ENCODE measurements at regions not wholly inside any gene's neighbourhood (a gene's known extent, or its start where the extent isn't known, plus 50 kb on each side); places are given as distances from the start of the nearest gene placed in this dataset.

GRCh38 chr10:4053940-4054339 lies 268.9 kb upstream of the KLF6 start:
- intact Hi-C loops (cut with micrococcal nuclease; ENCODE audit: unreplicated experiment): no loop called here
- no peaks in the 10 kb centered on the region for H3K4me1 Mint-ChIP-seq (ENCODE audit: low read depth, unreplicated experiment)
- H3K27ac Mint-ChIP-seq (ENCODE audit: unreplicated experiment): no peak overlapping the region
- H3K27me3 Mint-ChIP-seq (ENCODE audit: unreplicated experiment): no peaks in the 10 kb centered on the region
- no peaks in the 10 kb centered on the region for H3K36me3 Mint-ChIP-seq (ENCODE audit: insufficient read depth, unreplicated experiment)
- CTCF ChIA-PET: interaction anchor here (0.6 kb wide), 1 partner anchor 132 kb away, joined by 4 read pairs; no protein-coding TSS in a partner anchor
- H3K9me3 Mint-ChIP-seq (ENCODE audit: low read depth, unreplicated experiment): no peaks in the 10 kb centered on the region
- TF ChIP-seq CTCF (IDR thresholded peaks at IDR 0.05; ENCODE audit: unreplicated experiment): no peak
- no peak overlapping the region for H3K4me3 Mint-ChIP-seq (ENCODE audit: low read depth, unreplicated experiment)
- DNase-seq: no peak
- BruUV-seq (replicated peaks): no TSS peak

DNA sequence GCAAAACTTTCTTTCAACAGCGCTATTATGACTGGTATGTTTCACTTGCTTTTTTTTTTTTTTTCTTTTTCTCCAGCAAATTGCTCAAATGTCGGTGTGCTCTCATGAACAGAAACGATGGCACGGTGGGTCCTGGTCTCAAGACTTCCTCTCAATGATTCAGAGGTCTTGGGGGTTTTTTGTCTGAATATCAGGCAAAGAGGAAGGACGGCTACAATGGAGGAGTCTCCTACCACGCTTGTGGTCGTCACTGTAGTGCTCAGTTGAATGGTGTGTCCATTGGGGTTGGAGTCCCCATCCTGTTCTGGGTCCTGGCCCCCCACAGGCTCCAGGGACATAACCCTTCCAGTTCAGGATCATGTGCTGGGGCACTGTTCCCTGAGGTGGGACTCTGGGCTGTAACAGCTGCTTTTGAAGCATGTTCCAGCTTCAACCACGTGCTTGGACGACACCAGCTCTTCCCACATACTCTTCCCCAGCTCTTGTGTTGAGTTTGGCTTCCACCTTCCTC lies 266.7 kb upstream of the KLF6 start:
- no peaks in the 10 kb centered on the region for H3K36me3 Mint-ChIP-seq (ENCODE audit: insufficient read depth, unreplicated experiment)
- H3K4me1 Mint-ChIP-seq (ENCODE audit: low read depth, unreplicated experiment): no peaks in the 10 kb centered on the region
- no peaks in the 10 kb centered on the region for H3K27me3 Mint-ChIP-seq (ENCODE audit: unreplicated experiment)
- no peak for TF ChIP-seq CTCF (IDR thresholded peaks at IDR 0.05; ENCODE audit: unreplicated experiment)
- BruUV-seq (replicated peaks): no TSS peak
- no peak overlapping the region for H3K4me3 Mint-ChIP-seq (ENCODE audit: low read depth, unreplicated experiment)
- no peak for DNase-seq
- CTCF ChIA-PET: no interaction called here
- H3K27ac Mint-ChIP-seq (ENCODE audit: unreplicated experiment): no peak overlapping the region
- no peaks in the 10 kb centered on the region for H3K9me3 Mint-ChIP-seq (ENCODE audit: low read depth, unreplicated experiment)
- intact Hi-C loops (cut with micrococcal nuclease; ENCODE audit: unreplicated experiment): no loop called here

- Mint-ChIP-seq H3K36me3 (ENCODE audit: insufficient read depth, unreplicated experiment) (no peaks in the 10 kb centered on the region), H3K4me1 (ENCODE audit: low read depth, unreplicated experiment) (no peaks in the 10 kb centered on the region), H3K4me3 (ENCODE audit: low read depth, unreplicated experiment) (no peak overlapping the region), H3K27me3 (ENCODE audit: unreplicated experiment) (no peaks in the 10 kb centered on the region), H3K27ac (ENCODE audit: unreplicated experiment) (no peak overlapping the region), H3K9me3 (ENCODE audit: low read depth, unreplicated experiment) (no peaks in the 10 kb centered on the region)
- no TSS peak for BruUV-seq (replicated peaks)
- CTCF ChIA-PET: no interaction called here
- intact Hi-C loops (cut with micrococcal nuclease; ENCODE audit: unreplicated experiment): no loop called here
- DNase-seq: no peak
- TF ChIP-seq CTCF (IDR thresholded peaks at IDR 0.05; ENCODE audit: unreplicated experiment): no peak
Observed at GRCh38 chr10:4051011-4051640, 266.1 kb upstream of the KLF6 start.

DNA sequence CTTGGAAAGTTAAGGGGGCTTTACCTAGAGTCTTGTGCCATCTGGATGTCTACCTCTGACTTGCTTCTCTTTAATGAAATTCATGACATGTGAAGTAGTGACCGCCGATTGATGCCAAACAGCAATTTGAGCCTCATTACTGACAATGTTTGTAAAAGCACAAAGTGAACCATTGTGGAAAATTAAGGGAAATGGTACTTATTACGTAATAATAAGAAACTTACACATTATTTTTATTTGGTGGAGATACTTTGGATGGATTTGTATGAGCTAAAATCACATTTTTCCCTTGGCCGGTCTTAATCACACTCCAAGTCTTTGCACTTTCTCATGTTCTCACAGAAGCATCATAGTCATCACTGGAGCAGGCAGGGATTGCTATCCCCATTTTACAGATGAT lies 265.1 kb upstream of the KLF6 start:
- Mint-ChIP-seq H3K27ac (ENCODE audit: unreplicated experiment) (no peak overlapping the region), H3K4me1 (ENCODE audit: low read depth, unreplicated experiment) (no peaks in the 10 kb centered on the region), H3K4me3 (ENCODE audit: low read depth, unreplicated experiment) (no peak overlapping the region), H3K27me3 (ENCODE audit: unreplicated experiment) (no peaks in the 10 kb centered on the region), H3K9me3 (ENCODE audit: low read depth, unreplicated experiment) (no peaks in the 10 kb centered on the region), H3K36me3 (ENCODE audit: insufficient read depth, unreplicated experiment) (no peaks in the 10 kb centered on the region)
- BruUV-seq (replicated peaks): no TSS peak
- TF ChIP-seq CTCF (IDR thresholded peaks at IDR 0.05; ENCODE audit: unreplicated experiment): no peak
- no peak for DNase-seq
- CTCF ChIA-PET: no interaction called here
- intact Hi-C loops (cut with micrococcal nuclease; ENCODE audit: unreplicated experiment): no loop called here

All from Calu3 (cell line).